ENCODE measurements at regions not wholly inside any gene's neighbourhood (a gene's known extent, or its start where the extent isn't known, plus 50 kb on each side); places are given as distances from the start of the nearest gene placed in this dataset.

- Histone ChIP-seq H3K14ac (ENCODE audit: low read length) (no peak overlapping the region), H4K12ac (ENCODE audit: low read depth, low read length) (no peak overlapping the region), H2BK5ac (ENCODE audit: low read depth, low read length, poor library complexity) (no peak overlapping the region), H3K27me3 (ENCODE audit: insufficient read depth, low read length) (no peaks in the 10 kb centered on the region), H3K79me1 (ENCODE audit: low read length) (no peaks in the 10 kb centered on the region), H3K9ac (ENCODE audit: low read length) (no peak overlapping the region), H2AK5ac (ENCODE audit: low read length) (no peak overlapping the region), H3K27ac (ENCODE audit: low read depth, low read length) (no peak overlapping the region), H3K36me3 (ENCODE audit: control insufficient read depth in 1 of 2, insufficient read depth in 2 of 2, low read length in 2 of 2) (no peaks in the 10 kb centered on the region), H3K79me2 (ENCODE audit: control insufficient read depth, insufficient read depth, low read length, poor library complexity) (no peaks in the 10 kb centered on the region), H3K23ac (ENCODE audit: low read length) (no peak overlapping the region), H3K4me2 (ENCODE audit: low read length) (no peak overlapping the region), H2BK120ac (ENCODE audit: insufficient read depth, low read length, poor library complexity) (no peak overlapping the region), H3K4ac (ENCODE audit: low read depth, low read length) (no peak overlapping the region), H4K91ac (ENCODE audit: low read depth, low read length) (no peak overlapping the region), H3K18ac (ENCODE audit: low read length) (no peak overlapping the region), H3K4me1 (ENCODE audit: control insufficient read depth in 1 of 2, insufficient read depth in 2 of 2, low read length in 2 of 2) (no peaks in the 10 kb centered on the region), H3K4me3 (ENCODE audit: low read depth, low read length) (no peak overlapping the region), H3K9me3 (ENCODE audit: insufficient read depth, low read depth, low read length) (peaks cover 2% of the 10 kb centered on the region), H2AFZ (ENCODE audit: insufficient read depth, low read length, poor library complexity) (no peak overlapping the region), H2BK12ac (ENCODE audit: low read length) (no peak overlapping the region), H4K8ac (ENCODE audit: low read depth, low read length) (no peak overlapping the region)
- no peak for DNase-seq
- WGBS (ENCODE audit: extremely low coverage, insufficient coverage, insufficient read length): no CpG with 5 or more reads among the region's 1 CpG
Measured at GRCh38 chr3:74089814-74090213, 465.1 kb upstream of the PDZRN3 start.

- Histone ChIP-seq H4K12ac (ENCODE audit: low read depth, low read length) (no peak overlapping the region), H2AFZ (ENCODE audit: insufficient read depth, low read length, poor library complexity) (no peak overlapping the region), H3K4ac (ENCODE audit: low read depth, low read length) (no peak overlapping the region), H2BK5ac (ENCODE audit: low read depth, low read length, poor library complexity) (no peak overlapping the region), H3K4me2 (ENCODE audit: low read length) (no peak overlapping the region), H3K9me3 (ENCODE audit: insufficient read depth, low read depth, low read length) (peaks cover under 1% of the 10 kb centered on the region), H3K27ac (ENCODE audit: low read depth, low read length) (no peak overlapping the region), H2AK5ac (ENCODE audit: low read length) (no peak overlapping the region), H3K9ac (ENCODE audit: low read length) (no peak overlapping the region), H3K36me3 (ENCODE audit: control insufficient read depth in 1 of 2, insufficient read depth in 2 of 2, low read length in 2 of 2) (no peaks in the 10 kb centered on the region), H3K18ac (ENCODE audit: low read length) (no peak overlapping the region), H3K14ac (ENCODE audit: low read length) (no peak overlapping the region), H4K91ac (ENCODE audit: low read depth, low read length) (no peak overlapping the region), H2BK12ac (ENCODE audit: low read length) (no peak overlapping the region), H3K4me3 (ENCODE audit: low read depth, low read length) (no peak overlapping the region), H3K23ac (ENCODE audit: low read length) (no peak overlapping the region), H3K79me1 (ENCODE audit: low read length) (no peaks in the 10 kb centered on the region), H4K8ac (ENCODE audit: low read depth, low read length) (no peak overlapping the region), H2BK120ac (ENCODE audit: insufficient read depth, low read length, poor library complexity) (no peak overlapping the region), H3K79me2 (ENCODE audit: control insufficient read depth, insufficient read depth, low read length, poor library complexity) (no peaks in the 10 kb centered on the region), H3K4me1 (ENCODE audit: control insufficient read depth in 1 of 2, insufficient read depth in 2 of 2, low read length in 2 of 2) (no peaks in the 10 kb centered on the region), H3K27me3 (ENCODE audit: insufficient read depth, low read length) (no peaks in the 10 kb centered on the region)
- WGBS (ENCODE audit: extremely low coverage, insufficient coverage, insufficient read length): no CpG with 5 or more reads among the region's 5 CpGs
- DNase-seq: no peak
Measured at GRCh38 chr3:74080056-74080461, 455.3 kb upstream of the PDZRN3 start.

GRCh38 chr3:74075241-74075640, 450.5 kb upstream of the PDZRN3 start:
- Histone ChIP-seq H3K4me3 (ENCODE audit: low read depth, low read length) (no peak overlapping the region), H3K79me1 (ENCODE audit: low read length) (no peaks in the 10 kb centered on the region), H3K27ac (ENCODE audit: low read depth, low read length) (no peak overlapping the region), H3K14ac (ENCODE audit: low read length) (no peak overlapping the region), H3K4ac (ENCODE audit: low read depth, low read length) (no peak overlapping the region), H3K36me3 (ENCODE audit: control insufficient read depth in 1 of 2, insufficient read depth in 2 of 2, low read length in 2 of 2) (no peaks in the 10 kb centered on the region), H2AK5ac (ENCODE audit: low read length) (no peak overlapping the region), H2BK120ac (ENCODE audit: insufficient read depth, low read length, poor library complexity) (no peak overlapping the region), H3K27me3 (ENCODE audit: insufficient read depth, low read length) (no peaks in the 10 kb centered on the region), H4K8ac (ENCODE audit: low read depth, low read length) (no peak overlapping the region), H4K12ac (ENCODE audit: low read depth, low read length) (no peak overlapping the region), H3K9ac (ENCODE audit: low read length) (no peak overlapping the region), H3K23ac (ENCODE audit: low read length) (no peak overlapping the region), H3K4me2 (ENCODE audit: low read length) (no peak overlapping the region), H2BK12ac (ENCODE audit: low read length) (no peak overlapping the region), H2AFZ (ENCODE audit: insufficient read depth, low read length, poor library complexity) (no peak overlapping the region), H4K91ac (ENCODE audit: low read depth, low read length) (no peak overlapping the region), H3K79me2 (ENCODE audit: control insufficient read depth, insufficient read depth, low read length, poor library complexity) (no peaks in the 10 kb centered on the region), H3K18ac (ENCODE audit: low read length) (no peak overlapping the region), H3K9me3 (ENCODE audit: insufficient read depth, low read depth, low read length) (no peaks in the 10 kb centered on the region), H2BK5ac (ENCODE audit: low read depth, low read length, poor library complexity) (no peak overlapping the region), H3K4me1 (ENCODE audit: control insufficient read depth in 1 of 2, insufficient read depth in 2 of 2, low read length in 2 of 2) (no peaks in the 10 kb centered on the region)
- no CpG with 5 or more reads among the region's 2 CpGs for WGBS (ENCODE audit: extremely low coverage, insufficient coverage, insufficient read length)
- no peak for DNase-seq

- Histone ChIP-seq H3K79me2 (ENCODE audit: control insufficient read depth, insufficient read depth, low read length, poor library complexity) (no peaks in the 10 kb centered on the region), H3K27ac (ENCODE audit: low read depth, low read length) (no peak overlapping the region), H3K23ac (ENCODE audit: low read length) (no peak overlapping the region), H3K79me1 (ENCODE audit: low read length) (no peaks in the 10 kb centered on the region), H4K8ac (ENCODE audit: low read depth, low read length) (no peak overlapping the region), H4K12ac (ENCODE audit: low read depth, low read length) (no peak overlapping the region), H3K4me2 (ENCODE audit: low read length) (no peak overlapping the region), H3K9ac (ENCODE audit: low read length) (no peak overlapping the region), H3K4me1 (ENCODE audit: control insufficient read depth in 1 of 2, insufficient read depth in 2 of 2, low read length in 2 of 2) (no peaks in the 10 kb centered on the region), H2BK120ac (ENCODE audit: insufficient read depth, low read length, poor library complexity) (no peak overlapping the region), H2BK12ac (ENCODE audit: low read length) (no peak overlapping the region), H3K9me3 (ENCODE audit: insufficient read depth, low read depth, low read length) (no peaks in the 10 kb centered on the region), H3K36me3 (ENCODE audit: control insufficient read depth in 1 of 2, insufficient read depth in 2 of 2, low read length in 2 of 2) (no peaks in the 10 kb centered on the region), H2AK5ac (ENCODE audit: low read length) (no peak overlapping the region), H3K27me3 (ENCODE audit: insufficient read depth, low read length) (no peaks in the 10 kb centered on the region), H2AFZ (ENCODE audit: insufficient read depth, low read length, poor library complexity) (no peak overlapping the region), H4K91ac (ENCODE audit: low read depth, low read length) (no peak overlapping the region), H3K14ac (ENCODE audit: low read length) (no peak overlapping the region), H3K18ac (ENCODE audit: low read length) (no peak overlapping the region), H3K4ac (ENCODE audit: low read depth, low read length) (no peak overlapping the region), H3K4me3 (ENCODE audit: low read depth, low read length) (no peak overlapping the region), H2BK5ac (ENCODE audit: low read depth, low read length, poor library complexity) (no peak overlapping the region)
- DNase-seq: no peak
- no CpG with 5 or more reads among the region's 1 CpG for WGBS (ENCODE audit: extremely low coverage, insufficient coverage, insufficient read length)
Measured at GRCh38 chr3:74074700-74075099, 450.0 kb upstream of the PDZRN3 start.

Data from trophoblast cell (in vitro differentiated cells and primary cell).